ENCODE measurements at regions not wholly inside any gene's neighbourhood (a gene's known extent, or its start where the extent isn't known, plus 50 kb on each side); places are given as distances from the start of the nearest gene placed in this dataset.

GRCh38 chr13:69423844-69424243 is 683.8 kb upstream of the ATXN8OS start:
- DNase-seq (ENCODE audit: low spot score), result no peak

- DNase-seq (ENCODE audit: low spot score), result no peak
Observed at GRCh38 chr13:69418319-69418718, 689.3 kb upstream of the ATXN8OS start.

- no peak for DNase-seq (ENCODE audit: low spot score)
Observed at GRCh38 chr13:69410761-69411160, 696.9 kb upstream of the ATXN8OS start.

- no peak for DNase-seq (ENCODE audit: low spot score)
Observed at GRCh38 chr13:69391756-69392155, 715.9 kb upstream of the ATXN8OS start.

- DNase-seq (ENCODE audit: low spot score), result no peak
Observed at GRCh38 chr13:69389899-69390298, 717.7 kb upstream of the ATXN8OS start.

- DNase-seq (ENCODE audit: low spot score), result no peak
Observed at GRCh38 chr13:69373747-69374425, 733.7 kb upstream of the ATXN8OS start.

GRCh38 chr13:69363360-69363759 is 744.3 kb upstream of the ATXN8OS start:
- DNase-seq (ENCODE audit: low spot score), result no peak

- no peak for DNase-seq (ENCODE audit: low spot score)
Observed at GRCh38 chr13:69331245-69331644, 776.4 kb upstream of the ATXN8OS start.

- no peak for DNase-seq (ENCODE audit: low spot score)
Observed at GRCh38 chr13:69324090-69324886, 783.3 kb upstream of the ATXN8OS start.

- DNase-seq (ENCODE audit: low spot score), result no peak
Observed at GRCh38 chr13:69319656-69320055, 788.0 kb upstream of the ATXN8OS start.

GRCh38 chr13:69315039-69315438 is 792.6 kb upstream of the ATXN8OS start:
- DNase-seq (ENCODE audit: low spot score), result no peak

GRCh38 chr13:69306766-69307165 is 800.9 kb upstream of the ATXN8OS start:
- DNase-seq (ENCODE audit: low spot score), result no peak

- no peak for DNase-seq (ENCODE audit: low spot score)
Observed at GRCh38 chr13:69300131-69300530, 807.5 kb upstream of the ATXN8OS start.

- no peak for DNase-seq (ENCODE audit: low spot score)
Observed at GRCh38 chr13:69296130-69296529, 811.5 kb upstream of the ATXN8OS start.

GRCh38 chr13:69292789-69293425 is 814.7 kb upstream of the ATXN8OS start:
- no peak for DNase-seq (ENCODE audit: low spot score)

GRCh38 chr13:69291292-69291906 is 816.2 kb upstream of the ATXN8OS start:
- DNase-seq (ENCODE audit: low spot score), result no peak

- DNase-seq (ENCODE audit: low spot score), result no peak
Observed at GRCh38 chr13:69288026-69288425, 819.6 kb upstream of the ATXN8OS start.

GRCh38 chr13:69287050-69287698 is 820.5 kb upstream of the ATXN8OS start:
- DNase-seq (ENCODE audit: low spot score), result no peak

GRCh38 chr13:69283837-69284236 is 823.8 kb upstream of the ATXN8OS start:
- no peak for DNase-seq (ENCODE audit: low spot score)

GRCh38 chr13:69283301-69283700 is 824.3 kb upstream of the ATXN8OS start:
- DNase-seq (ENCODE audit: low spot score), result no peak

- DNase-seq (ENCODE audit: low spot score), result no peak
Observed at GRCh38 chr13:69280399-69280798, 827.2 kb upstream of the ATXN8OS start.

GRCh38 chr13:69279213-69279612 is 828.4 kb upstream of the ATXN8OS start:
- DNase-seq (ENCODE audit: low spot score), result no peak

Measured in GM03348 (cell line).